H9 (cell line): ENCODE measurements at regions not wholly inside any gene's neighbourhood (a gene's known extent, or its start where the extent isn't known, plus 50 kb on each side); places are given as distances from the start of the nearest gene placed in this dataset.
A peak's percentile ranks its signal among the peaks of the same experiment; 100 is the strongest.
"Not testable (repeated sequence)": the region's sequence is repeated elsewhere in the genome, so short reads cannot be mapped to it uniquely, and the experiment has no call there.

Source experiments
- DNase-seq: peaks from one replicate; pipeline ENCODE4 v3.0.0-alpha.2; 2017
- H2AFZ ChIP-seq: one replicate; pipeline ENCODE4 v1.6.1; 2013; ENCODE audit warnings: mild to moderate bottlenecking, low read length, control low read depth, moderate library complexity
- H2AK5ac ChIP-seq: 2 replicates; pipeline ENCODE4 v1.6.1; 2013; ENCODE audit warnings: low read length, control low read depth, mixed read lengths; ENCODE audit not compliant: insufficient read length
- H2BK120ac ChIP-seq: one replicate; pipeline ENCODE4 v1.6.1; 2013; ENCODE audit warnings: low read depth, mild to moderate bottlenecking, low read length, control low read depth, inconsistent platforms; ENCODE audit not compliant: poor library complexity, severe bottlenecking
- H2BK12ac ChIP-seq: 2 replicates; pipeline ENCODE4 v1.6.1; 2013; ENCODE audit warnings: low read length, control low read depth, mixed read lengths, low read depth; ENCODE audit not compliant: insufficient read length
- H2BK15ac ChIP-seq: 2 replicates; pipeline ENCODE4 v1.6.1; 2013; ENCODE audit warnings: low read depth, low read length, control low read depth
- H2BK20ac ChIP-seq: one replicate; pipeline ENCODE4 v1.6.1; 2013; ENCODE audit warnings: low read depth, mild to moderate bottlenecking, low read length, control low read depth, inconsistent platforms; ENCODE audit not compliant: poor library complexity, severe bottlenecking
- H2BK5ac ChIP-seq: 2 replicates; pipeline ENCODE4 v1.6.1; 2013; ENCODE audit warnings: low read length, control low read depth, mixed read lengths; ENCODE audit not compliant: insufficient read length
- H3K14ac ChIP-seq: 2 replicates; pipeline ENCODE4 v1.6.1; 2013; ENCODE audit warnings: low read length, control low read depth; ENCODE audit not compliant: insufficient read depth
- H3K18ac ChIP-seq: 2 replicates; pipeline ENCODE4 v1.6.1; 2013; ENCODE audit warnings: low read depth, mild to moderate bottlenecking, mixed read lengths, low read length, control low read depth; ENCODE audit not compliant: insufficient read length
- H3K23ac ChIP-seq: 2 replicates; pipeline ENCODE4 v1.6.1; 2013; ENCODE audit warnings: low read length, control low read depth, mixed read lengths, low read depth; ENCODE audit not compliant: insufficient read length
- H3K23me2 ChIP-seq: 2 replicates; pipeline ENCODE4 v1.6.1; 2013; ENCODE audit warnings: low read depth, mild to moderate bottlenecking, mixed read lengths, low read length, control low read depth; ENCODE audit not compliant: insufficient read length, poor library complexity, severe bottlenecking
- H3K27ac ChIP-seq: 2 replicates; pipeline ENCODE4 v1.5.1; 2013; ENCODE audit warnings: low read length, control low read depth, mixed read lengths, low read depth; ENCODE audit not compliant: insufficient read length
- H3K27me3 ChIP-seq: 2 replicates; pipeline ENCODE4 v1.6.1; 2013; ENCODE audit warnings: low read length, control low read depth, inconsistent platforms; ENCODE audit not compliant: insufficient read depth
- H3K4ac ChIP-seq: 2 replicates; pipeline ENCODE4 v1.6.1; 2013; ENCODE audit warnings: low read depth, mild to moderate bottlenecking, control low read depth, inconsistent platforms, low read length, moderate library complexity
- H3K4me1 ChIP-seq: 2 replicates; pipeline ENCODE4 v1.6.1; 2013; ENCODE audit warnings: low read length, control low read depth, inconsistent platforms; ENCODE audit not compliant: insufficient read depth
- H3K4me2 ChIP-seq: 2 replicates; pipeline ENCODE4 v1.6.1; 2013; ENCODE audit warnings: low read length, control low read depth, mixed read lengths; ENCODE audit not compliant: insufficient read length, insufficient read depth
- H3K56ac ChIP-seq: 2 replicates; pipeline ENCODE4 v1.6.1; 2013; ENCODE audit warnings: low read depth, mild to moderate bottlenecking, mixed read lengths, low read length, control low read depth; ENCODE audit not compliant: insufficient read length
- H3K79me1 ChIP-seq: 2 replicates; pipeline ENCODE4 v1.6.1; 2013; ENCODE audit warnings: low read depth, mild to moderate bottlenecking, moderate library complexity, low read length, control low read depth, inconsistent platforms; ENCODE audit not compliant: insufficient read depth, poor library complexity, severe bottlenecking
- H3K79me2 ChIP-seq: 2 replicates; pipeline ENCODE4 v1.6.1; 2013; ENCODE audit warnings: low read length, control low read depth, inconsistent platforms; ENCODE audit not compliant: insufficient read depth
- H3K9ac ChIP-seq: 2 replicates; pipeline ENCODE4 v1.6.1; 2013; ENCODE audit warnings: low read length, control low read depth, mixed read lengths; ENCODE audit not compliant: insufficient read length; ENCODE audit errors: extremely low read depth
- H3K9me3 ChIP-seq: one replicate; pipeline ENCODE4 v1.6.1; 2013; ENCODE audit warnings: low read depth, low read length, inconsistent platforms; ENCODE audit not compliant: control insufficient read depth
- H3T11ph ChIP-seq: one replicate; pipeline ENCODE4 v1.6.1; 2013; ENCODE audit warnings: mild to moderate bottlenecking, low read length, control low read depth, inconsistent platforms
- H4K20me1 ChIP-seq: one replicate; pipeline ENCODE4 v1.6.1; 2013; ENCODE audit not compliant: control insufficient read depth, insufficient read length, insufficient read depth
- H4K5ac ChIP-seq: 2 replicates; pipeline ENCODE4 v1.6.1; 2013; ENCODE audit warnings: low read depth, mild to moderate bottlenecking, mixed read lengths, low read length, control low read depth; ENCODE audit not compliant: insufficient read length
- H4K8ac ChIP-seq: replicated peaks from 2 replicates; pipeline ENCODE4 v1.6.1; 2013; ENCODE audit warnings: low read length, control low read depth, mixed read lengths, low read depth; ENCODE audit not compliant: insufficient read length
- H4K91ac ChIP-seq: 2 replicates; pipeline ENCODE4 v1.6.1; 2013; ENCODE audit warnings: low read depth, mild to moderate bottlenecking, moderate library complexity, mixed read lengths, low read length, control low read depth; ENCODE audit not compliant: insufficient read length
- H3K27ac Mint-ChIP-seq, 3 experiments: 2 replicates in 2 of 3; 3 replicates in 1 of 3; pipeline ENCODE4 v1.8.0; 2020 to 2021; ENCODE audit warnings: mixed read lengths in 3 of 3, mild to moderate bottlenecking in 1 of 3, moderate library complexity in 1 of 3
- H3K27me3 Mint-ChIP-seq: 2 replicates; pipeline ENCODE4 v1.8.0; 2021; ENCODE audit warnings: low read depth, mild to moderate bottlenecking, moderate library complexity, mixed read lengths
- H3K36me3 Mint-ChIP-seq, 3 experiments: 2 replicates in 2 of 3; 3 replicates in 1 of 3; pipeline ENCODE4 v1.8.0; 2020 to 2021; ENCODE audit warnings: low read depth in 3 of 3, mixed read lengths in 3 of 3; ENCODE audit not compliant: insufficient read depth in 1 of 3
- H3K4me1 Mint-ChIP-seq, 2 experiments: 2 replicates each; pipeline ENCODE4 v1.8.0; 2020; ENCODE audit warnings: mixed read lengths in 2 of 2
- H3K4me3 Mint-ChIP-seq, 2 experiments: 2 replicates in 1 of 2; 3 replicates in 1 of 2; pipeline ENCODE4 v1.8.0; 2020 to 2021; ENCODE audit warnings: mild to moderate bottlenecking in 2 of 2, mixed read lengths in 2 of 2, moderate library complexity in 1 of 2
- H3K9me3 Mint-ChIP-seq, 2 experiments: 2 replicates in 1 of 2; 3 replicates in 1 of 2; pipeline ENCODE4 v1.8.0; 2020; ENCODE audit warnings: mild to moderate bottlenecking in 2 of 2, mixed read lengths in 2 of 2, moderate library complexity in 1 of 2
- WGBS: extraction: QIAGEN DNeasy Blood & Tissue Kit; methylation state at CpG from one replicate; pipeline ENCODE4 v1.1.7; 2013; ENCODE audit warnings: missing lambda C conversion rate, low lambda C conversion rate, mixed read lengths; ENCODE audit not compliant: insufficient read length; ENCODE audit errors: extremely low coverage; 5-methylcytosine and 5-hydroxymethylcytosine counted together

GRCh38 chr7:32741853-32742476 is 149.6 kb downstream of the KBTBD2 start:
- H3K79me1 ChIP-seq, H2AK5ac ChIP-seq, H3K23ac ChIP-seq, H2BK5ac ChIP-seq, H3K23me2 ChIP-seq, H3K14ac ChIP-seq, H3K79me2 ChIP-seq, H3K9ac ChIP-seq, H2BK20ac ChIP-seq, H2BK120ac ChIP-seq, H3K4me1 Mint-ChIP-seq, H2BK15ac ChIP-seq, H2AFZ ChIP-seq, H3K4ac ChIP-seq, H3T11ph ChIP-seq, H3K4me2 ChIP-seq, H3K27me3 ChIP-seq, H2BK12ac ChIP-seq, H4K20me1 ChIP-seq, H3K36me3 Mint-ChIP-seq, H3K18ac ChIP-seq, H3K4me1 ChIP-seq, H4K8ac ChIP-seq, H4K5ac ChIP-seq, H3K27ac ChIP-seq, H3K4me3 Mint-ChIP-seq, H3K56ac ChIP-seq, H3K9me3 Mint-ChIP-seq, H3K9me3 ChIP-seq, DNase-seq, H3K27me3 Mint-ChIP-seq, H4K91ac ChIP-seq: not testable (repeated sequence)
- no CpG with 5 or more reads among the region's 4 CpGs for WGBS
- H3K27ac Mint-ChIP-seq, result peak overlapping the region in 1 of 3 experiments; percentile 77; a peak in 2 of 7 replicates

GRCh38 chr7:32739749-32740148 is 151.8 kb downstream of the KBTBD2 start:
- not testable (repeated sequence) for H3K23me2 ChIP-seq, H3K14ac ChIP-seq, H3K4me3 Mint-ChIP-seq, H3K9me3 ChIP-seq, H3K18ac ChIP-seq, H2BK5ac ChIP-seq, H3K9me3 Mint-ChIP-seq, H3K79me2 ChIP-seq, H4K91ac ChIP-seq, H3K56ac ChIP-seq, H2BK20ac ChIP-seq, H3K23ac ChIP-seq, H2BK12ac ChIP-seq, H3K27ac Mint-ChIP-seq, H3T11ph ChIP-seq, H3K4me1 Mint-ChIP-seq, H3K27me3 Mint-ChIP-seq, H3K27ac ChIP-seq, H3K36me3 Mint-ChIP-seq, DNase-seq, H2BK120ac ChIP-seq, H4K8ac ChIP-seq, H2BK15ac ChIP-seq, H3K9ac ChIP-seq, H4K5ac ChIP-seq, H3K4me1 ChIP-seq, H3K4me2 ChIP-seq, H2AFZ ChIP-seq, H2AK5ac ChIP-seq, H3K4ac ChIP-seq, H4K20me1 ChIP-seq, H3K79me1 ChIP-seq, H3K27me3 ChIP-seq
- no CpG with 5 or more reads among the region's 1 CpG for WGBS
